22Rv1 (cell line): ENCODE measurements at regions not wholly inside any gene's neighbourhood (a gene's known extent, or its start where the extent isn't known, plus 50 kb on each side); places are given as distances from the start of the nearest gene placed in this dataset.

ENCODE experiments used
- CTCF ChIP-seq: fragments of 450-650 bp; IDR thresholded peaks from 2 replicates; pipeline ENCODE4 v1.5.1; 2017; ENCODE audit warnings: mild to moderate bottlenecking
- ZFX ChIP-seq: fragments of 450-650 bp; IDR thresholded peaks from 2 replicates; pipeline ENCODE4 v1.6.1; 2017; ENCODE audit warnings: antibody characterized with exemption, borderline replicate concordance

DNA sequence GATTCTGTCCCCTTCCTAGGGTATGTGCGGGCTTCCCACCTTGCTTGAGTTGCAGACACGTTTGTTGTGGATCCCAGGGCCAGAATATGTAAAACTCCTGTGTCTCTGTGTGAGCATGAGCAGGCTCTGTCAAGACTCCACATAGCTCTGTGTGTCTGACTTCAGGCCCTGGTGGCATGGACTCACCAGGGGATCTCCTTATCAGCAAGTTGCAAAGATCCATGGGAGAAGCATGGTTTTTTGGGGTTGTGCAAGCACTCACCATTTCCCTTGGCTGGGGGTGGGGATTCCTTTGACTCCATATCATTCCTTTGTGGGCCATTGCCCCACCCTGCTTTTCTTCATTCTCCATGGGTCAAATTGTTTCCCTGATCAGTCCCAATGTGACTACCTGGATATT is 205.6 kb downstream of the TUSC1 start:
- TF ChIP-seq CTCF (no peak), ZFX (no peak)
